K562 (cell line): ENCODE measurements at regions not wholly inside any gene's neighbourhood (a gene's known extent, or its start where the extent isn't known, plus 50 kb on each side); places are given as distances from the start of the nearest gene placed in this dataset.

ENCODE experiments used
- ATAC-seq: fragments of 200-7000 bp; cut with Tn5 transposase; 3 replicates; pipeline ENCODE4 v1.9.1; 2020; ENCODE audit warnings: moderate library complexity
- BruUV-seq: library from RNA; stranded (reverse); fragments of 400-500 nt; replicated peaks from 2 replicates; lab custom pipeline; 2021; lab: Mats Ljungman, UMichigan
- CTCF ChIA-PET: fragments of 300-600 bp; formaldehyde crosslinking; extraction: SDS; loops from one replicate; lab custom pipeline; 2021; ENCODE audit warnings: low intra/inter-chr PET ratio; lab: Yijun Ruan, JAX
- POLR2A ChIA-PET: fragments of 300-600, 350-650 bp; sonication (Branson Sonifier 250); formaldehyde crosslinking; extraction: SDS; loops from one replicate; lab custom pipeline; 2021; ENCODE audit warnings: antibody characterized with exemption, inconsistent platforms; lab: Yijun Ruan, JAX
- DNase-seq, 4 experiments: peaks; one replicate each; pipeline versions ENCODE4 v3.0.0 to v3.0.0-alpha.2; 2011 to 2018; ENCODE audit warnings: low spot score in 3 of 4, mixed read lengths in 3 of 4; ENCODE audit errors: extremely low read depth in 1 of 4
- FAIRE-seq: peaks from 2 replicates; lab custom pipeline; 2011; peaks lifted over from hg19 to GRCh38; lab: Jason Lieb, UNC
- H2AFZ ChIP-seq: 2 replicates; pipeline ENCODE4 v1.6.0; 2011; ENCODE audit warnings: low read depth, low read length, control low read depth, inconsistent platforms
- H3K27ac ChIP-seq: fragments of 200-600 bp; 3 replicates; pipeline ENCODE4 v1.8.0; 2011; ENCODE audit warnings: low read depth, mild to moderate bottlenecking, control low read depth, inconsistent platforms, low read length, moderate library complexity, mixed read lengths; ENCODE audit errors: extremely low read depth
- H3K27me3 ChIP-seq, 2 experiments: fragments of 300-600 bp in 1 of 2; 2 replicates in 1 of 2; 3 replicates in 1 of 2; pipeline versions ENCODE4 v1.6.0 to v1.8.0; 2011; ENCODE audit warnings: inconsistent platforms in 2 of 2, low read length in 2 of 2, mild to moderate bottlenecking in 1 of 2, mixed read lengths in 1 of 2, moderate library complexity in 1 of 2; ENCODE audit not compliant: control insufficient read depth in 2 of 2, insufficient read depth in 2 of 2
- H3K36me3 ChIP-seq: fragments of 300-600 bp; 3 replicates; pipeline ENCODE4 v1.8.0; 2011; ENCODE audit warnings: mild to moderate bottlenecking, low read length, inconsistent platforms; ENCODE audit not compliant: control insufficient read depth, insufficient read depth
- H3K4me1 ChIP-seq, 2 experiments: fragments of 200-600 bp in 1 of 2; replicated peaks in 1 of 2; 2 replicates in 1 of 2; 3 replicates in 1 of 2; pipeline versions ENCODE4 v1.5.1 to v1.8.0; 2011; ENCODE audit warnings: inconsistent platforms in 2 of 2, low read length in 2 of 2, mild to moderate bottlenecking in 1 of 2, mixed read lengths in 1 of 2, moderate library complexity in 1 of 2; ENCODE audit not compliant: control insufficient read depth in 2 of 2, insufficient read depth in 2 of 2
- H3K4me2 ChIP-seq: 2 replicates; pipeline ENCODE4 v1.6.1; 2011; ENCODE audit warnings: low read length, control low read depth, inconsistent platforms, mixed read lengths; ENCODE audit not compliant: insufficient read depth
- H3K4me3 ChIP-seq: fragments of 200-600 bp; sonication (generic), shearing (Covaris generic); 2 replicates; pipeline ENCODE4 v1.5.1; 2016; ENCODE audit warnings: control low read depth, inconsistent platforms
- H3K79me2 ChIP-seq: fragments of 200-600 bp; 3 replicates; pipeline ENCODE4 v1.8.0; 2011; ENCODE audit warnings: low read length, inconsistent platforms; ENCODE audit not compliant: control insufficient read depth, insufficient read depth
- H3K9ac ChIP-seq, 2 experiments: 2 replicates each; pipeline versions ENCODE4 v1.6.0 to v1.6.1; 2011; ENCODE audit warnings: low read depth in 2 of 2, low read length in 2 of 2, control low read depth in 1 of 2, inconsistent platforms in 1 of 2, mild to moderate bottlenecking in 1 of 2, mixed read lengths in 1 of 2; ENCODE audit not compliant: insufficient read depth in 1 of 2
- H3K9me1 ChIP-seq: one replicate; pipeline ENCODE4 v1.6.0; 2011; ENCODE audit warnings: inconsistent platforms, mild to moderate bottlenecking, low read length, moderate library complexity; ENCODE audit not compliant: control insufficient read depth, insufficient read depth
- H3K9me3 ChIP-seq: replicated peaks from 2 replicates; pipeline ENCODE4 v1.5.1; 2011; ENCODE audit warnings: low read depth, low read length, inconsistent platforms; ENCODE audit not compliant: control insufficient read depth, insufficient read depth
- H4K20me1 ChIP-seq: replicated peaks from 2 replicates; pipeline ENCODE4 v1.6.1; 2011; ENCODE audit warnings: low read length, inconsistent platforms, mixed read lengths; ENCODE audit not compliant: control insufficient read depth, insufficient read depth
- BCL6 ChIP-seq: fragments of 250-450 bp; sonication (Bioruptor Pico); IDR thresholded peaks from 2 replicates; pipeline ENCODE4 v1.4.0; 2020
- CREM ChIP-seq: IDR thresholded peaks from 2 replicates; pipeline ENCODE4 v1.6.1; 2014; ENCODE audit warnings: antibody characterized with exemption, low read depth
- NUFIP1 ChIP-seq: fragments of 450-650 bp; IDR thresholded peaks from 2 replicates; pipeline ENCODE4 v1.6.1; 2018; ENCODE audit not compliant: partially characterized antibody
- RFX5 ChIP-seq: IDR thresholded peaks from 2 replicates; pipeline ENCODE4 v1.6.1; 2011; ENCODE audit warnings: low read depth, mild to moderate bottlenecking, improper control_type of control experiment, low read length
- TAF7 ChIP-seq: fragments of 450-650 bp; IDR thresholded peaks from 2 replicates; pipeline ENCODE4 v1.6.1; 2016; ENCODE audit warnings: missing genetic modification characterization, missing compliant biosample characterization
- ZSCAN32 ChIP-seq: fragments of 450-650 bp; formaldehyde crosslinking; IDR thresholded peaks from 2 replicates; pipeline ENCODE4 v1.4.0; 2020; ENCODE audit warnings: mild to moderate bottlenecking, moderate library complexity
- WGBS: fragments of 100-300 bp; shearing (Covaris generic); methylation state at CpG from one replicate; pipeline ENCODE4 v1.1.6; 2016; ENCODE audit warnings: low coverage, mixed read lengths; ENCODE audit not compliant: insufficient coverage; ENCODE audit errors: missing lambda C conversion rate; 5-methylcytosine and 5-hydroxymethylcytosine counted together
- in situ Hi-C: fragments of 300-500 bp; cut with MboI; formaldehyde crosslinking; loops from 4 replicates; pipeline ENCODE4 v1.15.0; 2018; ENCODE audit warnings: inconsistent platforms, mixed read lengths
- intact Hi-C: fragments of 100-400 bp; cut with micrococcal nuclease; formaldehyde crosslinking; loops from 2 replicates; pipeline ENCODE4 v1.14.2; 2022
- TF ChIP-seq, protein P1 (sequence below): sonication (generic); formaldehyde crosslinking; IDR thresholded peaks from 2 replicates; pipeline ENCODE4 v1.8.0; 2022; ENCODE audit warnings: missing genetic modification reagents, mild to moderate bottlenecking, borderline replicate concordance

DNA sequence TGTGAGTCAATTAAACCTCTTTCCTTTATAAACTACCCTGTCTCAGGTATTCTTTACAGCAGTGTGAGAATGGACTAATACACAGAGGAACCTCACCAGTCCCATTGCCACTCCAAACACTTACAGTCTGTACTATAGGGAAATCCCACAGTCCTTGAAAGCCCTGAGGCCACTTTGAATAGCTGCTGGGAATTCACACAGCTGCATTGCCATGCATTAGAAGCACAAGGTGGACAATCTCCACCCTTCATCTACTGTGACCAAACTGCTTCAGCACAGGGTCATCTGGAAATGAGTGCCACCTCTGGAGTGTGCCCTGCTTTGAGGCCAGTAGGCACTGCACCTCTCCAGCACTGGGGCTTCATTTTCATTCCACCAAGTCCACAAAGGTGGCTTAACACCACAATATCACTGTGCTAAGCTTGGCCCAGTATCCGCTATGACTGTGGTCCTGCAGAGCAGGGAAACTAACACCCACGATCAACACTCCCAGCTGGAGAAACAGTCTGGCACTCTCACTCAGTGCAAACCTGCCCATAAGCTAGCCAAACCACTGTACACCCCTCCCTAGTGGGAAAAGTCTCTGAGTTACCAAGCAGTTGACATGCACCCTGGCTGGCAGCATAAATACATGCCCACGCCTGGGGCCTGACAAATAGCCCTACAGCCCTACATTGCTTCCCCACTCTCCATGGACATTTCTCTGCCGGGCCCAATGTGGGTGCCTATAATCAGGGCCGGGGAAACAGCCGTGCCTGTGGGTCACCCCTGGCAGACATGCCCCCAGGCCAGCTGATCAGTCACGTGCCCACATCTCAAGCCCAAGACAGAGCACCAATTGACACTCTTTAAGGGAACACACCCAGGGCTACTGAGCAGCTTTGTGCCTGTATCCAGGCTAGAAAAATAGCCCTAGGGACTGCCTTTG, 294.3 kb upstream of the MGAT4C start:
- Histone ChIP-seq H3K9me1 (no peaks in the 10 kb centered on the region), H3K4me2 (no peak overlapping the region), H3K4me1 (no peaks in the 10 kb centered on the region), H3K79me2 (no peaks in the 10 kb centered on the region), H3K4me3 (no peak overlapping the region), H4K20me1 (no peaks in the 10 kb centered on the region), H2AFZ (no peak overlapping the region), H3K9me3 (no peaks in the 10 kb centered on the region), H3K27me3 (no peaks in the 10 kb centered on the region), H3K9ac (no peak overlapping the region), H3K27ac (no peak overlapping the region), H3K36me3 (no peaks in the 10 kb centered on the region)
- ChIA-PET CTCF (no interaction called here), POLR2A (no interaction called here)
- in situ Hi-C loops: no loop called here
- BruUV-seq: no TSS peak
- FAIRE-seq: no peak
- ATAC-seq: no peak
- intact Hi-C loops: no loop called here
- WGBS: 2% methylated on average over 7 of the region's 7 CpGs
- DNase-seq: no peak
- no peak for TF ChIP-seq RFX5

- Histone ChIP-seq H3K27ac (no peak overlapping the region), H4K20me1 (no peaks in the 10 kb centered on the region), H3K4me3 (no peak overlapping the region), H2AFZ (no peak overlapping the region), H3K9me3 (no peaks in the 10 kb centered on the region), H3K27me3 (no peaks in the 10 kb centered on the region), H3K9me1 (no peaks in the 10 kb centered on the region), H3K4me1 (no peaks in the 10 kb centered on the region), H3K4me2 (no peak overlapping the region), H3K36me3 (no peaks in the 10 kb centered on the region), H3K9ac (no peak overlapping the region), H3K79me2 (no peaks in the 10 kb centered on the region)
- no peak for FAIRE-seq
- no peak for ATAC-seq
- DNase-seq: no peak
- 0% methylated on average over 3 of the region's 3 CpGs for WGBS
- in situ Hi-C loops: no loop called here
- ChIA-PET POLR2A (no interaction called here), CTCF (no interaction called here)
- intact Hi-C loops: no loop called here
- TF ChIP-seq CREM (no peak), ZSCAN32 (CRISPR knock-in tag) (no peak), NUFIP1 (no peak), TAF7 (no peak), BCL6 (CRISPR knock-in tag) (no peak)
- TF ChIP-seq, protein P1, sequence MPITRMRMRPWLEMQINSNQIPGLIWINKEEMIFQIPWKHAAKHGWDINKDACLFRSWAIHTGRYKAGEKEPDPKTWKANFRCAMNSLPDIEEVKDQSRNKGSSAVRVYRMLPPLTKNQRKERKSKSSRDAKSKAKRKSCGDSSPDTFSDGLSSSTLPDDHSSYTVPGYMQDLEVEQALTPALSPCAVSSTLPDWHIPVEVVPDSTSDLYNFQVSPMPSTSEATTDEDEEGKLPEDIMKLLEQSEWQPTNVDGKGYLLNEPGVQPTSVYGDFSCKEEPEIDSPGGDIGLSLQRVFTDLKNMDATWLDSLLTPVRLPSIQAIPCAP: no peak
- no TSS peak for BruUV-seq
These were observed 287.5 kb upstream of the MGAT4C start for GRCh38 chr12:86543716-86544115.
